OCI-LY1 (cell line): ENCODE measurements at regions not wholly inside any gene's neighbourhood (a gene's known extent, or its start where the extent isn't known, plus 50 kb on each side); places are given as distances from the start of the nearest gene placed in this dataset.

Experiments used
- H2AFZ ChIP-seq: fragments of 200-600 bp; sonication (generic), shearing (Covaris generic); 2 replicates; pipeline ENCODE4 v1.6.0; 2014; ENCODE audit warnings: antibody characterized with exemption, mild to moderate bottlenecking, low read length
- H3F3A ChIP-seq: fragments of 200-600 bp; sonication (generic), shearing (Covaris generic); 2 replicates; pipeline ENCODE4 v1.6.0; 2014; ENCODE audit warnings: mild to moderate bottlenecking, antibody characterized with exemption, low read length, moderate library complexity; ENCODE audit not compliant: insufficient read depth
- H3K27ac ChIP-seq: fragments of 200-600 bp; sonication (generic); 2 replicates; pipeline ENCODE4 v1.5.1; 2014; ENCODE audit warnings: low read length, mixed run types, mild to moderate bottlenecking, low read depth; ENCODE audit not compliant: poor library complexity, severe bottlenecking
- H3K27me3 ChIP-seq: fragments of 200-600 bp; sonication (generic); 2 replicates; pipeline ENCODE4 v1.6.0; 2014; ENCODE audit warnings: antibody characterized with exemption, mild to moderate bottlenecking, low read length, moderate library complexity; ENCODE audit not compliant: insufficient read depth
- H3K36me3 ChIP-seq: fragments of 200-600 bp; sonication (generic); 2 replicates; pipeline ENCODE4 v1.6.1; 2014; ENCODE audit warnings: mild to moderate bottlenecking, antibody characterized with exemption, low read length, moderate library complexity, mixed read lengths; ENCODE audit not compliant: insufficient read depth
- H3K4me1 ChIP-seq: fragments of 200-600 bp; sonication (generic); 2 replicates; pipeline ENCODE4 v1.5.1; 2014; ENCODE audit warnings: mild to moderate bottlenecking, low read length, moderate library complexity; ENCODE audit not compliant: insufficient read depth, severe bottlenecking
- H3K4me2 ChIP-seq: fragments of 200-600 bp; sonication (generic), shearing (Covaris generic); 2 replicates; pipeline ENCODE4 v1.6.1; 2014; ENCODE audit warnings: low read length
- H3K4me3 ChIP-seq: fragments of 200-600 bp; sonication (generic); 2 replicates; pipeline ENCODE4 v1.5.1; 2014; ENCODE audit warnings: low read length, low read depth, mild to moderate bottlenecking, mixed read lengths; ENCODE audit not compliant: poor library complexity, severe bottlenecking
- H3K79me2 ChIP-seq: fragments of 200-600 bp; shearing (Covaris generic); 2 replicates; pipeline ENCODE4 v1.6.1; 2016; ENCODE audit warnings: mixed run types, low read length, mixed read lengths; ENCODE audit not compliant: insufficient read depth
- H3K9ac ChIP-seq: fragments of 200-600 bp; sonication (generic), shearing (Covaris generic); 2 replicates; pipeline ENCODE4 v1.6.1; 2014; ENCODE audit warnings: mild to moderate bottlenecking, low read length, mixed read lengths
- H3K9me2 ChIP-seq: fragments of 200-600 bp; sonication (generic), shearing (Covaris generic); 2 replicates; pipeline ENCODE4 v1.6.1; 2014; ENCODE audit warnings: low read depth, mild to moderate bottlenecking, low read length, mixed read lengths
- H3K9me3 ChIP-seq: fragments of 200-600 bp; shearing (Covaris generic); 2 replicates; pipeline ENCODE4 v1.6.1; 2014; ENCODE audit warnings: low read length, mixed read lengths
- H4K20me1 ChIP-seq: fragments of 200-600 bp; sonication (generic), shearing (Covaris generic); 2 replicates; pipeline ENCODE4 v1.6.0; 2016; ENCODE audit warnings: mild to moderate bottlenecking, low read length; ENCODE audit not compliant: insufficient read depth
- CTCF ChIP-seq: fragments of 200-600 bp; sonication (generic), shearing (Covaris generic); IDR thresholded peaks from 2 replicates; pipeline ENCODE4 v1.5.1; 2017; ENCODE audit warnings: mild to moderate bottlenecking, antibody characterized with exemption, low read length, moderate library complexity, mixed read lengths
- EZH2 ChIP-seq: fragments of 200-600 bp; sonication (generic), shearing (Covaris generic); IDR thresholded peaks from 2 replicates; pipeline ENCODE4 v1.8.0; 2017; ENCODE audit warnings: borderline replicate concordance, mixed run types, mild to moderate bottlenecking, antibody characterized with exemption, low read length, moderate library complexity, mixed read lengths

- TF ChIP-seq CTCF (no peak), EZH2 (no peak)
- no peak overlapping the region for H3K27ac ChIP-seq
- H3K9me3 ChIP-seq: no peaks in the 10 kb centered on the region
- no peaks in the 10 kb centered on the region for H3K4me1 ChIP-seq
- H3K4me2 ChIP-seq: no peak overlapping the region
- H3K27me3 ChIP-seq: no peaks in the 10 kb centered on the region; the same call in 1 of the 2 replicates
- no peak overlapping the region for H2AFZ ChIP-seq
- H4K20me1 ChIP-seq: no peaks in the 10 kb centered on the region
- no peak overlapping the region for H3K4me3 ChIP-seq
- H3K36me3 ChIP-seq: no peaks in the 10 kb centered on the region
- no peaks in the 10 kb centered on the region for H3K79me2 ChIP-seq
- H3K9me2 ChIP-seq: no peaks in the 10 kb centered on the region
- no peaks in the 10 kb centered on the region for H3F3A ChIP-seq
- no peak overlapping the region for H3K9ac ChIP-seq
Observed at GRCh38 chr2:54396107-54396506, 60.0 kb upstream of the SPTBN1 start.

- Histone ChIP-seq H3K27me3 (no peaks in the 10 kb centered on the region; the same call in 1 of the 2 replicates), H3K4me2 (no peak overlapping the region), H3K9me2 (no peaks in the 10 kb centered on the region), H3K36me3 (no peaks in the 10 kb centered on the region), H3K4me1 (no peaks in the 10 kb centered on the region), H3K27ac (no peak overlapping the region), H4K20me1 (no peaks in the 10 kb centered on the region), H3K4me3 (no peak overlapping the region), H3K9me3 (no peaks in the 10 kb centered on the region), H3K79me2 (no peaks in the 10 kb centered on the region), H2AFZ (no peak overlapping the region), H3F3A (no peaks in the 10 kb centered on the region), H3K9ac (no peak overlapping the region)
- TF ChIP-seq CTCF (no peak), EZH2 (no peak)
Observed at GRCh38 chr2:54396798-54397197, 59.3 kb upstream of the SPTBN1 start.

- no peak overlapping the region for H3K4me3 ChIP-seq
- H3K27me3 ChIP-seq: no peaks in the 10 kb centered on the region; the same call in 1 of the 2 replicates
- H3K4me2 ChIP-seq: no peak overlapping the region
- H3K4me1 ChIP-seq: no peaks in the 10 kb centered on the region
- TF ChIP-seq EZH2 (no peak), CTCF (no peak)
- no peaks in the 10 kb centered on the region for H4K20me1 ChIP-seq
- no peak overlapping the region for H2AFZ ChIP-seq
- no peak overlapping the region for H3K9ac ChIP-seq
- no peaks in the 10 kb centered on the region for H3K9me2 ChIP-seq
- H3F3A ChIP-seq: no peaks in the 10 kb centered on the region
- H3K36me3 ChIP-seq: no peaks in the 10 kb centered on the region
- H3K9me3 ChIP-seq: no peaks in the 10 kb centered on the region
- H3K79me2 ChIP-seq: no peaks in the 10 kb centered on the region
- no peak overlapping the region for H3K27ac ChIP-seq
Observed at GRCh38 chr2:54397426-54397825, 58.7 kb upstream of the SPTBN1 start.
